H9 (cell line): ENCODE measurements at regions not wholly inside any gene's neighbourhood (a gene's known extent, or its start where the extent isn't known, plus 50 kb on each side); places are given as distances from the start of the nearest gene placed in this dataset.

ENCODE experiments used
- DNase-seq: peaks from one replicate; pipeline ENCODE4 v3.0.0-alpha.2; 2017
- H2AFZ ChIP-seq: one replicate; pipeline ENCODE4 v1.6.1; 2013; ENCODE audit warnings: mild to moderate bottlenecking, low read length, control low read depth, moderate library complexity
- H2AK5ac ChIP-seq: 2 replicates; pipeline ENCODE4 v1.6.1; 2013; ENCODE audit warnings: low read length, control low read depth, mixed read lengths; ENCODE audit not compliant: insufficient read length
- H2BK120ac ChIP-seq: one replicate; pipeline ENCODE4 v1.6.1; 2013; ENCODE audit warnings: low read depth, mild to moderate bottlenecking, low read length, control low read depth, inconsistent platforms; ENCODE audit not compliant: poor library complexity, severe bottlenecking
- H2BK12ac ChIP-seq: 2 replicates; pipeline ENCODE4 v1.6.1; 2013; ENCODE audit warnings: low read length, control low read depth, mixed read lengths, low read depth; ENCODE audit not compliant: insufficient read length
- H2BK15ac ChIP-seq: 2 replicates; pipeline ENCODE4 v1.6.1; 2013; ENCODE audit warnings: low read depth, low read length, control low read depth
- H2BK20ac ChIP-seq: one replicate; pipeline ENCODE4 v1.6.1; 2013; ENCODE audit warnings: low read depth, mild to moderate bottlenecking, low read length, control low read depth, inconsistent platforms; ENCODE audit not compliant: poor library complexity, severe bottlenecking
- H2BK5ac ChIP-seq: 2 replicates; pipeline ENCODE4 v1.6.1; 2013; ENCODE audit warnings: low read length, control low read depth, mixed read lengths; ENCODE audit not compliant: insufficient read length
- H3K14ac ChIP-seq: 2 replicates; pipeline ENCODE4 v1.6.1; 2013; ENCODE audit warnings: low read length, control low read depth; ENCODE audit not compliant: insufficient read depth
- H3K18ac ChIP-seq: 2 replicates; pipeline ENCODE4 v1.6.1; 2013; ENCODE audit warnings: low read depth, mild to moderate bottlenecking, mixed read lengths, low read length, control low read depth; ENCODE audit not compliant: insufficient read length
- H3K23ac ChIP-seq: 2 replicates; pipeline ENCODE4 v1.6.1; 2013; ENCODE audit warnings: low read length, control low read depth, mixed read lengths, low read depth; ENCODE audit not compliant: insufficient read length
- H3K23me2 ChIP-seq: 2 replicates; pipeline ENCODE4 v1.6.1; 2013; ENCODE audit warnings: low read depth, mild to moderate bottlenecking, mixed read lengths, low read length, control low read depth; ENCODE audit not compliant: insufficient read length, poor library complexity, severe bottlenecking
- H3K27ac ChIP-seq: 2 replicates; pipeline ENCODE4 v1.5.1; 2013; ENCODE audit warnings: low read length, control low read depth, mixed read lengths, low read depth; ENCODE audit not compliant: insufficient read length
- H3K27me3 ChIP-seq: 2 replicates; pipeline ENCODE4 v1.6.1; 2013; ENCODE audit warnings: low read length, control low read depth, inconsistent platforms; ENCODE audit not compliant: insufficient read depth
- H3K4ac ChIP-seq: 2 replicates; pipeline ENCODE4 v1.6.1; 2013; ENCODE audit warnings: low read depth, mild to moderate bottlenecking, control low read depth, inconsistent platforms, low read length, moderate library complexity
- H3K4me1 ChIP-seq: 2 replicates; pipeline ENCODE4 v1.6.1; 2013; ENCODE audit warnings: low read length, control low read depth, inconsistent platforms; ENCODE audit not compliant: insufficient read depth
- H3K4me2 ChIP-seq: 2 replicates; pipeline ENCODE4 v1.6.1; 2013; ENCODE audit warnings: low read length, control low read depth, mixed read lengths; ENCODE audit not compliant: insufficient read length, insufficient read depth
- H3K56ac ChIP-seq: 2 replicates; pipeline ENCODE4 v1.6.1; 2013; ENCODE audit warnings: low read depth, mild to moderate bottlenecking, mixed read lengths, low read length, control low read depth; ENCODE audit not compliant: insufficient read length
- H3K79me1 ChIP-seq: 2 replicates; pipeline ENCODE4 v1.6.1; 2013; ENCODE audit warnings: low read depth, mild to moderate bottlenecking, moderate library complexity, low read length, control low read depth, inconsistent platforms; ENCODE audit not compliant: insufficient read depth, poor library complexity, severe bottlenecking
- H3K79me2 ChIP-seq: 2 replicates; pipeline ENCODE4 v1.6.1; 2013; ENCODE audit warnings: low read length, control low read depth, inconsistent platforms; ENCODE audit not compliant: insufficient read depth
- H3K9ac ChIP-seq: 2 replicates; pipeline ENCODE4 v1.6.1; 2013; ENCODE audit warnings: low read length, control low read depth, mixed read lengths; ENCODE audit not compliant: insufficient read length; ENCODE audit errors: extremely low read depth
- H3K9me3 ChIP-seq: one replicate; pipeline ENCODE4 v1.6.1; 2013; ENCODE audit warnings: low read depth, low read length, inconsistent platforms; ENCODE audit not compliant: control insufficient read depth
- H3T11ph ChIP-seq: one replicate; pipeline ENCODE4 v1.6.1; 2013; ENCODE audit warnings: mild to moderate bottlenecking, low read length, control low read depth, inconsistent platforms
- H4K20me1 ChIP-seq: one replicate; pipeline ENCODE4 v1.6.1; 2013; ENCODE audit not compliant: control insufficient read depth, insufficient read length, insufficient read depth
- H4K5ac ChIP-seq: 2 replicates; pipeline ENCODE4 v1.6.1; 2013; ENCODE audit warnings: low read depth, mild to moderate bottlenecking, mixed read lengths, low read length, control low read depth; ENCODE audit not compliant: insufficient read length
- H4K8ac ChIP-seq: replicated peaks from 2 replicates; pipeline ENCODE4 v1.6.1; 2013; ENCODE audit warnings: low read length, control low read depth, mixed read lengths, low read depth; ENCODE audit not compliant: insufficient read length
- H4K91ac ChIP-seq: 2 replicates; pipeline ENCODE4 v1.6.1; 2013; ENCODE audit warnings: low read depth, mild to moderate bottlenecking, moderate library complexity, mixed read lengths, low read length, control low read depth; ENCODE audit not compliant: insufficient read length
- H3K27ac Mint-ChIP-seq, 3 experiments: 2 replicates in 2 of 3; 3 replicates in 1 of 3; pipeline ENCODE4 v1.8.0; 2020 to 2021; ENCODE audit warnings: mixed read lengths in 3 of 3, mild to moderate bottlenecking in 1 of 3, moderate library complexity in 1 of 3
- H3K27me3 Mint-ChIP-seq: 2 replicates; pipeline ENCODE4 v1.8.0; 2021; ENCODE audit warnings: low read depth, mild to moderate bottlenecking, moderate library complexity, mixed read lengths
- H3K36me3 Mint-ChIP-seq, 3 experiments: 2 replicates in 2 of 3; 3 replicates in 1 of 3; pipeline ENCODE4 v1.8.0; 2020 to 2021; ENCODE audit warnings: low read depth in 3 of 3, mixed read lengths in 3 of 3; ENCODE audit not compliant: insufficient read depth in 1 of 3
- H3K4me1 Mint-ChIP-seq, 2 experiments: 2 replicates each; pipeline ENCODE4 v1.8.0; 2020; ENCODE audit warnings: mixed read lengths in 2 of 2
- H3K4me3 Mint-ChIP-seq, 2 experiments: 2 replicates in 1 of 2; 3 replicates in 1 of 2; pipeline ENCODE4 v1.8.0; 2020 to 2021; ENCODE audit warnings: mild to moderate bottlenecking in 2 of 2, mixed read lengths in 2 of 2, moderate library complexity in 1 of 2
- H3K9me3 Mint-ChIP-seq, 2 experiments: 2 replicates in 1 of 2; 3 replicates in 1 of 2; pipeline ENCODE4 v1.8.0; 2020; ENCODE audit warnings: mild to moderate bottlenecking in 2 of 2, mixed read lengths in 2 of 2, moderate library complexity in 1 of 2
- TF ChIP-seq, protein P1 (sequence below): fragments of 200-600 bp; sonication (generic); conservative IDR thresholded peaks from 3 replicates; pipeline ENCODE4 v1.8.0; 2021; ENCODE audit warnings: antibody characterized with exemption, mild to moderate bottlenecking

DNA sequence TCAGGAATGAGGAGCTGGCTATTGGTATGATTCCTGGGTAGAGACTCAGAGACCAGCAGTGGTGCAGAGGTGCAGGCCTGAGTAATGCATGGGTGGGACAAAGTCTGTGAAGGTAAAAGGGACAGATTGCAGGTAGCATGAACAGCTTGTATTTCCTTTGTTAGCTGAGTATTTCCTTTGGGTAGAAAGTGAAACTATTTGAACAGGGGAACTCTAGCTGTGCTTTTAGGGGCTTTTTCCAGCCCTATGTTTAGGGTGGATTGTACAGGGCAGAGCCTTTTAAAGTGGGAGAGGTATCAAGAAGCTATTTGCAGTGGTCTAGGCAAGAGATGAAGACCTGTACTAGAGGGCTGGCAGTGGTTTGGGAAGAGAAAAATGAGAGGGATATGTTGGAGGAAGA is 739.9 kb downstream of the REEP3 start:
- H2AFZ ChIP-seq = no peak overlapping the region
- H3K4me2 ChIP-seq = no peak overlapping the region
- DNase-seq = no peak
- no peak overlapping the region for H2BK20ac ChIP-seq
- Mint-ChIP-seq H3K36me3 (no peaks in the 10 kb centered on the region), H3K4me3 (no peak overlapping the region), H3K9me3 (no peaks in the 10 kb centered on the region), H3K27ac (no peak overlapping the region), H3K4me1 (peaks cover 9 to 10% of the 10 kb centered on the region in 2 experiments), H3K27me3 (no peaks in the 10 kb centered on the region)
- no peak overlapping the region for H2BK12ac ChIP-seq
- no peak overlapping the region for H4K91ac ChIP-seq
- no peak overlapping the region for H3K56ac ChIP-seq
- no peaks in the 10 kb centered on the region for H3K79me1 ChIP-seq
- TF ChIP-seq, protein P1, sequence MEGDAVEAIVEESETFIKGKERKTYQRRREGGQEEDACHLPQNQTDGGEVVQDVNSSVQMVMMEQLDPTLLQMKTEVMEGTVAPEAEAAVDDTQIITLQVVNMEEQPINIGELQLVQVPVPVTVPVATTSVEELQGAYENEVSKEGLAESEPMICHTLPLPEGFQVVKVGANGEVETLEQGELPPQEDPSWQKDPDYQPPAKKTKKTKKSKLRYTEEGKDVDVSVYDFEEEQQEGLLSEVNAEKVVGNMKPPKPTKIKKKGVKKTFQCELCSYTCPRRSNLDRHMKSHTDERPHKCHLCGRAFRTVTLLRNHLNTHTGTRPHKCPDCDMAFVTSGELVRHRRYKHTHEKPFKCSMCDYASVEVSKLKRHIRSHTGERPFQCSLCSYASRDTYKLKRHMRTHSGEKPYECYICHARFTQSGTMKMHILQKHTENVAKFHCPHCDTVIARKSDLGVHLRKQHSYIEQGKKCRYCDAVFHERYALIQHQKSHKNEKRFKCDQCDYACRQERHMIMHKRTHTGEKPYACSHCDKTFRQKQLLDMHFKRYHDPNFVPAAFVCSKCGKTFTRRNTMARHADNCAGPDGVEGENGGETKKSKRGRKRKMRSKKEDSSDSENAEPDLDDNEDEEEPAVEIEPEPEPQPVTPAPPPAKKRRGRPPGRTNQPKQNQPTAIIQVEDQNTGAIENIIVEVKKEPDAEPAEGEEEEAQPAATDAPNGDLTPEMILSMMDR = no peak
- H3K27ac ChIP-seq = no peak overlapping the region
- H3T11ph ChIP-seq = no peak overlapping the region
- H3K9ac ChIP-seq = no peak overlapping the region
- no peak overlapping the region for H3K18ac ChIP-seq
- no peak overlapping the region for H4K8ac ChIP-seq
- H3K23me2 ChIP-seq = no peaks in the 10 kb centered on the region
- H4K20me1 ChIP-seq = no peaks in the 10 kb centered on the region
- no peaks in the 10 kb centered on the region for H3K4me1 ChIP-seq
- H2BK15ac ChIP-seq = no peak overlapping the region
- H2BK120ac ChIP-seq = no peak overlapping the region
- H3K27me3 ChIP-seq = no peaks in the 10 kb centered on the region
- H4K5ac ChIP-seq = no peak overlapping the region
- no peak overlapping the region for H3K4ac ChIP-seq
- H3K23ac ChIP-seq = no peak overlapping the region
- no peak overlapping the region for H3K14ac ChIP-seq
- no peak overlapping the region for H2BK5ac ChIP-seq
- no peaks in the 10 kb centered on the region for H3K9me3 ChIP-seq
- no peaks in the 10 kb centered on the region for H3K79me2 ChIP-seq
- H2AK5ac ChIP-seq = no peak overlapping the region
